Neural progenitor cell (in vitro differentiated cells): ENCODE measurements at regions not wholly inside any gene's neighbourhood (a gene's known extent, or its start where the extent isn't known, plus 50 kb on each side); places are given as distances from the start of the nearest gene placed in this dataset.

Experiments
- DNase-seq: peaks from one replicate; pipeline ENCODE4 v3.0.0-alpha.2; 2016; ENCODE audit warnings: low spot score
- H2AFZ ChIP-seq: fragments of 200-600 bp; sonication (generic); replicated peaks from 2 replicates; pipeline ENCODE4 v1.6.1; 2016; ENCODE audit warnings: antibody characterized with exemption
- H3F3A ChIP-seq: fragments of 200-600 bp; sonication (generic); 2 replicates; pipeline ENCODE4 v1.6.1; 2016; ENCODE audit warnings: antibody characterized with exemption, low read depth
- H3K27ac ChIP-seq: fragments of 200-600 bp; sonication (generic); 2 replicates; pipeline ENCODE4 v1.5.1; 2016; ENCODE audit warnings: mild to moderate bottlenecking
- H3K27me3 ChIP-seq: fragments of 200-600 bp; sonication (generic); 2 replicates; pipeline ENCODE4 v1.6.1; 2016; ENCODE audit warnings: mild to moderate bottlenecking, moderate library complexity
- H3K36me3 ChIP-seq: fragments of 200-600 bp; sonication (generic); 2 replicates; pipeline ENCODE4 v1.5.1; 2016
- H3K4me1 ChIP-seq: fragments of 200-600 bp; sonication (generic); 2 replicates; pipeline ENCODE4 v1.6.1; 2016; ENCODE audit warnings: mixed run types
- H3K4me2 ChIP-seq: fragments of 200-600 bp; sonication (generic); 2 replicates; pipeline ENCODE4 v1.6.1; 2016
- H3K4me3 ChIP-seq: fragments of 200-600 bp; sonication (generic); 2 replicates; pipeline ENCODE4 v1.5.1; 2016
- H3K79me2 ChIP-seq: fragments of 200-600 bp; sonication (generic); 2 replicates; pipeline ENCODE4 v1.6.1; 2016; ENCODE audit warnings: low read depth
- H3K9ac ChIP-seq: fragments of 200-600 bp; sonication (generic); 2 replicates; pipeline ENCODE4 v1.6.1; 2016
- H3K9me3 ChIP-seq: fragments of 200-600 bp; sonication (generic); 2 replicates; pipeline ENCODE4 v1.5.1; 2016; ENCODE audit warnings: low read depth
- H4K20me1 ChIP-seq: fragments of 200-600 bp; sonication (generic); 2 replicates; pipeline ENCODE4 v1.6.1; 2016; ENCODE audit warnings: low read depth
- H3K27ac Mint-ChIP-seq: 3 replicates; pipeline ENCODE4 v1.8.0; 2021; ENCODE audit warnings: mixed read lengths
- H3K27me3 Mint-ChIP-seq: 2 replicates; pipeline ENCODE4 v1.8.0; 2022; ENCODE audit warnings: low read depth, mild to moderate bottlenecking, inconsistent platforms, moderate library complexity, mixed read lengths; ENCODE audit not compliant: insufficient read depth
- H3K36me3 Mint-ChIP-seq: 3 replicates; pipeline ENCODE4 v1.8.0; 2021; ENCODE audit warnings: mixed read lengths
- H3K4me1 Mint-ChIP-seq: 3 replicates; pipeline ENCODE4 v1.8.0; 2021; ENCODE audit warnings: mixed read lengths
- H3K4me3 Mint-ChIP-seq: 3 replicates; pipeline ENCODE4 v1.8.0; 2021; ENCODE audit warnings: mild to moderate bottlenecking, moderate library complexity, mixed read lengths
- H3K9me3 Mint-ChIP-seq: 3 replicates; pipeline ENCODE4 v1.8.0; 2020; ENCODE audit warnings: mixed read lengths
- EZH2 ChIP-seq: fragments of 200-600 bp; sonication (generic); IDR thresholded peaks from 2 replicates; pipeline ENCODE4 v1.6.1; 2017; ENCODE audit warnings: antibody characterized with exemption, mild to moderate bottlenecking, moderate library complexity
- EZH2phosphoT487 ChIP-seq: fragments of 200-600 bp; sonication (generic); IDR thresholded peaks from 2 replicates; pipeline ENCODE4 v1.6.1; 2017; ENCODE audit warnings: antibody characterized with exemption
- TF ChIP-seq, protein P1 (sequence below): fragments of 200-600 bp; sonication (generic); IDR thresholded peaks from 2 replicates; pipeline ENCODE4 v1.5.1; 2017; ENCODE audit warnings: antibody characterized with exemption, mild to moderate bottlenecking

DNA sequence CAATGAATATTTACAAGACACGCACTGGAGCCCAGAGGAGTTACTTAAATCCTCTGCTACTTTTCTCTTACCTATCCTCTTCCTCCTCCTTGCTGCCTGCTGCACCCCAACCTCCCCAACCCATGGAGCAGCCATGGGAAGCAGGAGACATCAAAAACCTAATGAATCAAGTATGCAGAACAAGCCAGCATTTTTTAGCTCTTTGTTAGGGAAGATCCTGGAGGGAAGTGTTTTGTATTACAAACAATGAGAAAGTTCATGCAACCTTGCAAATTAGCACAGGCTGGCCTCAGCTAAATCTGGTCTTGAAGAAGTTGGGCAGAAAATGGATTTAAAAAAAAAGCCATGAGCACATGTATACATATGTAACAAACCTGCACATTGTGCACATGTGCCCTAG is 498.8 kb downstream of the KIF4B start:
- peak; percentile 16 for DNase-seq
- H2AFZ ChIP-seq, result no peak overlapping the region
- H3K27me3 ChIP-seq, result no peaks in the 10 kb centered on the region
- peaks cover 9% of the 10 kb centered on the region for H3K4me1 ChIP-seq
- no peaks in the 10 kb centered on the region for H4K20me1 ChIP-seq
- no peaks in the 10 kb centered on the region for H3F3A ChIP-seq
- Mint-ChIP-seq H3K27ac (peak overlapping the region; percentile 89), H3K27me3 (peaks cover 4% of the 10 kb centered on the region), H3K9me3 (peaks cover 2% of the 10 kb centered on the region), H3K4me3 (no peak overlapping the region), H3K36me3 (no peaks in the 10 kb centered on the region), H3K4me1 (peaks cover 9% of the 10 kb centered on the region)
- H3K9me3 ChIP-seq, result no peaks in the 10 kb centered on the region
- TF ChIP-seq EZH2phosphoT487, result no peak
- TF ChIP-seq EZH2, result no peak
- TF ChIP-seq, protein P1, sequence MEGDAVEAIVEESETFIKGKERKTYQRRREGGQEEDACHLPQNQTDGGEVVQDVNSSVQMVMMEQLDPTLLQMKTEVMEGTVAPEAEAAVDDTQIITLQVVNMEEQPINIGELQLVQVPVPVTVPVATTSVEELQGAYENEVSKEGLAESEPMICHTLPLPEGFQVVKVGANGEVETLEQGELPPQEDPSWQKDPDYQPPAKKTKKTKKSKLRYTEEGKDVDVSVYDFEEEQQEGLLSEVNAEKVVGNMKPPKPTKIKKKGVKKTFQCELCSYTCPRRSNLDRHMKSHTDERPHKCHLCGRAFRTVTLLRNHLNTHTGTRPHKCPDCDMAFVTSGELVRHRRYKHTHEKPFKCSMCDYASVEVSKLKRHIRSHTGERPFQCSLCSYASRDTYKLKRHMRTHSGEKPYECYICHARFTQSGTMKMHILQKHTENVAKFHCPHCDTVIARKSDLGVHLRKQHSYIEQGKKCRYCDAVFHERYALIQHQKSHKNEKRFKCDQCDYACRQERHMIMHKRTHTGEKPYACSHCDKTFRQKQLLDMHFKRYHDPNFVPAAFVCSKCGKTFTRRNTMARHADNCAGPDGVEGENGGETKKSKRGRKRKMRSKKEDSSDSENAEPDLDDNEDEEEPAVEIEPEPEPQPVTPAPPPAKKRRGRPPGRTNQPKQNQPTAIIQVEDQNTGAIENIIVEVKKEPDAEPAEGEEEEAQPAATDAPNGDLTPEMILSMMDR, result no peak
- H3K36me3 ChIP-seq, result no peaks in the 10 kb centered on the region
- no peak overlapping the region for H3K4me3 ChIP-seq
- H3K9ac ChIP-seq, result no peak overlapping the region
- H3K79me2 ChIP-seq, result no peaks in the 10 kb centered on the region
- H3K4me2 ChIP-seq, result no peak overlapping the region
- no peak overlapping the region for H3K27ac ChIP-seq

DNA sequence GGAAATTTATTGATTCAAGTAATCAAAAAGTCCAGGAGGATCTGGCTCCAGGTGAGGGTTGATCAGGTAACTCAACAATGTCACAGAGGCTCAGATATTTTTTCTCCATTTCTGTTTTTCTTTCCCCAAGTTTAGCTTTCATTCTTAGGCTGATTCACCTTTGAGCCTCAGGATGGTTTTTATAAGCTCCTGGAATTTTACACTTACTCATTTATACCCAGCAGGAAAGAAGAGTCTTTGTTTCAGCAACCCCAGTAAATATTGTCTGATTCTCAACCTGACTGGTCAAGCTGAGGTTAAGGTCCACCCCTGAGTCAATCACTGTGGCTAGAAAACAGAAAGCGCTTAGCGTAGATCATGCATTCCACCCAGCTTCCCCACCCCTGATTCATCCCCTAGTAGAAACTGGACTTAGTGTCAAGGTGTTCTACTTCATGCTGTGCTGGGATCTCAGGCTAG is 500.6 kb downstream of the KIF4B start:
- Histone ChIP-seq H3K4me2 (no peak overlapping the region), H3F3A (no peaks in the 10 kb centered on the region), H2AFZ (no peak overlapping the region), H3K27me3 (no peaks in the 10 kb centered on the region), H3K9me3 (no peaks in the 10 kb centered on the region), H3K79me2 (no peaks in the 10 kb centered on the region), H4K20me1 (no peaks in the 10 kb centered on the region), H3K4me3 (no peak overlapping the region), H3K9ac (no peak overlapping the region), H3K4me1 (peaks cover 9% of the 10 kb centered on the region), H3K36me3 (no peaks in the 10 kb centered on the region), H3K27ac (no peak overlapping the region)
- Mint-ChIP-seq H3K27me3 (peaks cover 4% of the 10 kb centered on the region), H3K4me3 (no peak overlapping the region), H3K9me3 (peaks cover 2% of the 10 kb centered on the region), H3K27ac (no peak overlapping the region), H3K36me3 (no peaks in the 10 kb centered on the region), H3K4me1 (peaks cover 9% of the 10 kb centered on the region)
- TF ChIP-seq, protein P1, result no peak
- TF ChIP-seq EZH2phosphoT487 (no peak), EZH2 (no peak)
- no peak for DNase-seq

DNA sequence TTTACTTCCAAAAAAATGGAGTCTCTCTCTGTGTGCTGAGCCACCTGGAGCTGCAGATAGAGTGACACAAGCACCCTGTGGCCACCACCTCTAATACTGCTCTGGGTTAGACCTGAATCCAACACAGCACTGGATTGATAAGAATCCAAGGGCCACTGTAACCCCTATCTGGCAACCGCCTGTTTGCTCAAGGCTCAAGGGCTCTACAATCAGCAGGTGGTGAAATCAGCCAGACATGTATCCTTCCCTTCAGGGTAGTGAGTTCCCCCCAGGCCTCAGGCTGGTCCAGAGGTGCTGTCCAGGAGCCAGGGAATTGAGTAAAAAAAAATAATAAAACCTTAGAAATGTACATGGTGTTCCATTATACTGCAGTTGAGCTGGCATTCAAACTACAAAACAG is 509.0 kb downstream of the KIF4B start:
- TF ChIP-seq, protein P1, result no peak
- TF ChIP-seq EZH2, result no peak
- no peak for TF ChIP-seq EZH2phosphoT487
- no peaks in the 10 kb centered on the region for H3K36me3 Mint-ChIP-seq
- no peaks in the 10 kb centered on the region for H3K27me3 ChIP-seq
- no peaks in the 10 kb centered on the region for H3K9me3 ChIP-seq
- no peaks in the 10 kb centered on the region for H4K20me1 ChIP-seq
- no peaks in the 10 kb centered on the region for H3K79me2 ChIP-seq
- H3K27ac ChIP-seq, result no peak overlapping the region
- H3K9me3 Mint-ChIP-seq, result no peaks in the 10 kb centered on the region
- no peak overlapping the region for H3K4me3 ChIP-seq
- H3K36me3 ChIP-seq, result no peaks in the 10 kb centered on the region
- no peak for DNase-seq
- H3F3A ChIP-seq, result no peaks in the 10 kb centered on the region
- no peak overlapping the region for H3K9ac ChIP-seq
- H3K4me2 ChIP-seq, result no peak overlapping the region
- no peak overlapping the region for H3K27ac Mint-ChIP-seq
- no peak overlapping the region for H3K4me3 Mint-ChIP-seq
- no peaks in the 10 kb centered on the region for H3K27me3 Mint-ChIP-seq
- H2AFZ ChIP-seq, result no peak overlapping the region
- H3K4me1 Mint-ChIP-seq, result no peaks in the 10 kb centered on the region
- H3K4me1 ChIP-seq, result no peaks in the 10 kb centered on the region
